PFSK-1 (cell line): ENCODE measurements at regions not wholly inside any gene's neighbourhood (a gene's known extent, or its start where the extent isn't known, plus 50 kb on each side); places are given as distances from the start of the nearest gene placed in this dataset.

Experiments
- POLR2AphosphoS5 ChIP-seq: IDR thresholded peaks from 2 replicates; pipeline ENCODE4 v1.6.1; 2012; ENCODE audit warnings: low read depth, mild to moderate bottlenecking, control low read depth, low read length, moderate library complexity
- REST ChIP-seq, 2 experiments: IDR thresholded peaks; 2 replicates each; pipeline versions ENCODE4 v1.6.1 to v1.8.0; 2011 to 2012; ENCODE audit warnings: low read depth in 2 of 2, low read length in 2 of 2, control low read depth in 1 of 2, inconsistent platforms in 1 of 2, mild to moderate bottlenecking in 1 of 2, moderate library complexity in 1 of 2; ENCODE audit not compliant: insufficient read depth in 1 of 2
- TAF1 ChIP-seq: IDR thresholded peaks from 2 replicates; pipeline ENCODE4 v1.6.1; 2012; ENCODE audit warnings: low read length, control low read depth, borderline replicate concordance; ENCODE audit not compliant: insufficient read depth

GRCh38 chr15:38789566-38789965 lies 225.0 kb upstream of the RASGRP1 start:
- TF ChIP-seq POLR2AphosphoS5 (no peak), TAF1 (no peak), REST (IDR thresholded peaks at IDR 0.05; ENCODE audit: insufficient read depth in 1 of 2, low read depth in 2 of 2, low read length in 2 of 2) (no peak)
